PC-9 (cell line): ENCODE measurements at regions not wholly inside any gene's neighbourhood (a gene's known extent, or its start where the extent isn't known, plus 50 kb on each side); places are given as distances from the start of the nearest gene placed in this dataset.

Source experiments
- BruUV-seq: library from RNA; stranded (reverse); fragments of 400-500 nt; replicated peaks from 2 replicates; lab custom pipeline; 2021; lab: Mats Ljungman, UMichigan
- CTCF ChIA-PET: fragments of 300-600 bp; sonication (Branson Sonifier 250); formaldehyde crosslinking; loops from one replicate; lab custom pipeline; 2022; ENCODE audit warnings: antibody characterized with exemption; lab: Charles Lee
- POLR2A ChIA-PET: fragments of 300-600 bp; sonication (Branson Sonifier 250); formaldehyde crosslinking; loops from one replicate; lab custom pipeline; 2022; ENCODE audit warnings: antibody characterized with exemption; ENCODE audit not compliant: unreplicated experiment; lab: Charles Lee
- DNase-seq, 2 experiments: peaks; one replicate each; pipeline versions ENCODE4 v3.0.0 to v3.0.0-alpha.2; 2015 to 2022; ENCODE audit warnings: mixed read lengths in 1 of 2
- H2AFZ ChIP-seq: fragments of 200-600 bp; sonication (generic); 2 replicates; pipeline ENCODE4 v1.8.1; 2017; ENCODE audit warnings: antibody characterized with exemption
- H3F3A ChIP-seq: fragments of 200-600 bp; sonication (generic); 2 replicates; pipeline ENCODE4 v1.8.1; 2017; ENCODE audit warnings: antibody characterized with exemption, mild to moderate bottlenecking, low read depth; ENCODE audit not compliant: insufficient read depth
- H3K27ac ChIP-seq: fragments of 200-600 bp; sonication (generic); 2 replicates; pipeline ENCODE4 v1.6.1; 2016; ENCODE audit warnings: mixed run types
- H3K27me3 ChIP-seq: fragments of 200-600 bp; sonication (generic); 2 replicates; pipeline ENCODE4 v1.6.1; 2016; ENCODE audit warnings: low read depth, mixed run types; ENCODE audit not compliant: insufficient read depth
- H3K36me3 ChIP-seq: fragments of 200-600 bp; sonication (generic); 2 replicates; pipeline ENCODE4 v1.6.1; 2016; ENCODE audit warnings: low read depth, mixed run types
- H3K4me1 ChIP-seq: fragments of 200-600 bp; sonication (generic); replicated peaks from 2 replicates; pipeline ENCODE4 v1.6.1; 2016; ENCODE audit warnings: mixed run types; ENCODE audit not compliant: insufficient read depth
- H3K4me2 ChIP-seq: fragments of 200-600 bp; sonication (generic); 2 replicates; pipeline ENCODE4 v1.6.1; 2017; ENCODE audit warnings: mixed run types
- H3K4me3 ChIP-seq: fragments of 200-600 bp; sonication (generic); 2 replicates; pipeline ENCODE4 v1.6.1; 2016; ENCODE audit warnings: mixed run types
- H3K79me2 ChIP-seq: fragments of 200-600 bp; sonication (generic); 2 replicates; pipeline ENCODE4 v1.6.1; 2017; ENCODE audit warnings: low read depth, mixed run types
- H3K9me2 ChIP-seq: fragments of 200-600 bp; sonication (generic); 2 replicates; pipeline ENCODE4 v1.8.1; 2017; ENCODE audit warnings: mild to moderate bottlenecking; ENCODE audit not compliant: insufficient read depth
- H3K9me3 ChIP-seq: fragments of 200-600 bp; sonication (generic); 2 replicates; pipeline ENCODE4 v1.8.1; 2016; ENCODE audit warnings: low read depth; ENCODE audit not compliant: insufficient read depth
- H4K20me1 ChIP-seq: fragments of 200-600 bp; sonication (generic); 2 replicates; pipeline ENCODE4 v1.8.1; 2017; ENCODE audit not compliant: insufficient read depth
- EZH2 ChIP-seq: fragments of 200-600 bp; sonication (generic); IDR thresholded peaks from 2 replicates; pipeline ENCODE4 v1.8.0; 2017; ENCODE audit warnings: antibody characterized with exemption, low read depth
- intact Hi-C: fragments of 100-400 bp; cut with micrococcal nuclease; formaldehyde crosslinking; loops from one replicate; pipeline ENCODE4 v1.10.0; 2022; ENCODE audit not compliant: unreplicated experiment
- TF ChIP-seq, protein P1 (sequence below): fragments of 200-600 bp; sonication (generic); conservative IDR thresholded peaks from 2 replicates; pipeline ENCODE4 v1.6.1; 2017; ENCODE audit warnings: mixed run types, antibody characterized with exemption, mild to moderate bottlenecking, moderate library complexity

DNA sequence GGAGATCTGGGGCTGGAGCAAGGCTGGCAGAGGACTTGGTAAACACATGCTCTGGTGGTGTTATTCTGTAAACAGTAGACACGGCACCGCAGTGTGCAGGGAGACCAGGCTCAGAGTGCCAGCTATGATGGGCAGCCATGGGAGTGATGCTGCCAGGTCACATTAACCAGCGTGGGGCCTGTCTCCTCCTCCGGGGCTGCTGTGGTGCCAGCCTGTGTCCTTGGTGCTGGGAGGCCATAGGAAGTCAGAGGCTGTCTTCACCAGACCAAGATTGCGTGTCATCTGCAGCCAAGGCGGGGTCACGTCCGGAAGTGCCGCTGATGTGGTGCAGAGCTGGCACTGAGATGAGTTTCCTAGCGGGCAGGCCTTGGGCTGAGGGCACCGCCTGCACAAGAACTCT is 236.0 kb downstream of the GLRX3 start:
- no peak overlapping the region for H3K4me3 ChIP-seq
- H2AFZ ChIP-seq: no peak overlapping the region
- no peaks in the 10 kb centered on the region for H3K4me1 ChIP-seq
- no peaks in the 10 kb centered on the region for H3K36me3 ChIP-seq
- H3K27ac ChIP-seq: no peak overlapping the region
- H3F3A ChIP-seq: no peaks in the 10 kb centered on the region
- TF ChIP-seq, protein P1, sequence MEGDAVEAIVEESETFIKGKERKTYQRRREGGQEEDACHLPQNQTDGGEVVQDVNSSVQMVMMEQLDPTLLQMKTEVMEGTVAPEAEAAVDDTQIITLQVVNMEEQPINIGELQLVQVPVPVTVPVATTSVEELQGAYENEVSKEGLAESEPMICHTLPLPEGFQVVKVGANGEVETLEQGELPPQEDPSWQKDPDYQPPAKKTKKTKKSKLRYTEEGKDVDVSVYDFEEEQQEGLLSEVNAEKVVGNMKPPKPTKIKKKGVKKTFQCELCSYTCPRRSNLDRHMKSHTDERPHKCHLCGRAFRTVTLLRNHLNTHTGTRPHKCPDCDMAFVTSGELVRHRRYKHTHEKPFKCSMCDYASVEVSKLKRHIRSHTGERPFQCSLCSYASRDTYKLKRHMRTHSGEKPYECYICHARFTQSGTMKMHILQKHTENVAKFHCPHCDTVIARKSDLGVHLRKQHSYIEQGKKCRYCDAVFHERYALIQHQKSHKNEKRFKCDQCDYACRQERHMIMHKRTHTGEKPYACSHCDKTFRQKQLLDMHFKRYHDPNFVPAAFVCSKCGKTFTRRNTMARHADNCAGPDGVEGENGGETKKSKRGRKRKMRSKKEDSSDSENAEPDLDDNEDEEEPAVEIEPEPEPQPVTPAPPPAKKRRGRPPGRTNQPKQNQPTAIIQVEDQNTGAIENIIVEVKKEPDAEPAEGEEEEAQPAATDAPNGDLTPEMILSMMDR: no peak
- no peak for TF ChIP-seq EZH2
- BruUV-seq: no TSS peak
- ChIA-PET POLR2A (no interaction called here), CTCF (no interaction called here)
- H4K20me1 ChIP-seq: no peaks in the 10 kb centered on the region
- H3K9me3 ChIP-seq: no peaks in the 10 kb centered on the region
- no peak overlapping the region for H3K4me2 ChIP-seq
- no peak for DNase-seq
- no peaks in the 10 kb centered on the region for H3K9me2 ChIP-seq
- H3K27me3 ChIP-seq: no peaks in the 10 kb centered on the region
- H3K79me2 ChIP-seq: no peaks in the 10 kb centered on the region
- intact Hi-C loops: no loop called here

DNA sequence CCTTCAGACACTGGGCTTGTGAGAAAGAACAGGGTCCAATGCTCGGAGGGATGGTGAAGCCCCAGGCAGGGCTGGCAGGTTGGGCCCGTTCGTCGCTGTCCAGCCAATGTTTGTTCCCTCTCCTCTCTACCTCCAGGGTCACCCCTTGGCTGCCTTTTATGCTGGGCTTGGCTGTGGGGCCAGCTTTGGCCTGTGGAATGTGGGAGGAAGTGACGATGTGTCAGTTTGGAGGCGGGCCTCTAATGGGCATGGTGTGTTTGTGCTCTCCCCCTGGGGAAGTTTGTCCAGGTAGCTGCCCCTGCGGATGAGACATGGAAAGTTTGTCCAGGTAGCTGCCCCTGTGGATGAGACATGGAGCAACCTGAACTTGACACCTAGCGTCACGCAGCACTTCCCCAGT is 236.7 kb downstream of the GLRX3 start:
- H3K9me3 ChIP-seq: no peaks in the 10 kb centered on the region

DNA sequence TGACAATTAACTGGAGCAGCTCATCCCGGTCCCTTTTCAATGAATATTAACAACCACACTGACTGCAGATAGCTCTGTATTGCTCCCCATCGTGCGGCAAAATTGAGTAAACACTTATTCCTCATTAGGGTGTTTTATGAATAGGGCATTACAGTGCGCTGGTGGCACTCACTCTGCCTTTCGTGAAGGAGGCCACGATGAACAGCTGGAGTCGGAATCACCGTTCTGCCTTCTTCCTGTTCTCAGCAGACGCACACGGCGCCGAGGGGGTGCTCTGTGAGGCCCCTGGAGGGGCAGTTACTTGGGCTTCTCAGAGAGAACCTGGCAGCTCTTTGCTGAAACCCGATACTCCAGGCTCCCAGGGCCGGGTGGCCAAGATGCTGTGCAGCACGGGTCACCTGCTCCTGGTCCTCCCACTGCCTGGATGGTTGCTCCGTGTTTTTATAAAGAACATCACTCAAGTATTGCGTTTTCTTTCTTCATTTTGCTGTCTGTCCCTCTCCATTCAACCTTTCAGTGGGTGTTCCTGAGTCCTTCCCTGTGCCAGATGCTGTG is 241.9 kb downstream of the GLRX3 start:
- no peak for DNase-seq
- POLR2A ChIA-PET: no interaction called here

More for the DNA sequence above, 236.7 kb downstream of the GLRX3 start:
- no peak overlapping the region for H3K4me3 ChIP-seq
- H3K79me2 ChIP-seq: no peaks in the 10 kb centered on the region
- no peaks in the 10 kb centered on the region for H4K20me1 ChIP-seq
- H3K4me1 ChIP-seq: no peaks in the 10 kb centered on the region
- no peak for TF ChIP-seq EZH2
- TF ChIP-seq, protein P1: no peak
- H3K4me2 ChIP-seq: no peak overlapping the region
- H2AFZ ChIP-seq: no peak overlapping the region
- no peaks in the 10 kb centered on the region for H3F3A ChIP-seq
- no peak overlapping the region for H3K27ac ChIP-seq
- intact Hi-C loops: no loop called here
- H3K36me3 ChIP-seq: no peaks in the 10 kb centered on the region
- no TSS peak for BruUV-seq
- POLR2A ChIA-PET: no interaction called here
- no peaks in the 10 kb centered on the region for H3K27me3 ChIP-seq
- no peak for DNase-seq
- CTCF ChIA-PET: no interaction called here
- H3K9me2 ChIP-seq: no peaks in the 10 kb centered on the region

More for the DNA sequence above, 241.9 kb downstream of the GLRX3 start:
- Histone ChIP-seq H3K4me1 (no peaks in the 10 kb centered on the region), H3K36me3 (no peaks in the 10 kb centered on the region), H2AFZ (no peak overlapping the region), H3K4me2 (no peak overlapping the region), H3K9me2 (no peaks in the 10 kb centered on the region), H3K9me3 (no peaks in the 10 kb centered on the region), H3K79me2 (no peaks in the 10 kb centered on the region), H3F3A (no peaks in the 10 kb centered on the region), H4K20me1 (no peaks in the 10 kb centered on the region), H3K27me3 (no peaks in the 10 kb centered on the region), H3K27ac (no peak overlapping the region), H3K4me3 (no peak overlapping the region)
- intact Hi-C loops: no loop called here
- no TSS peak for BruUV-seq
- CTCF ChIA-PET: no interaction called here
- TF ChIP-seq, protein P1: no peak
- no peak for TF ChIP-seq EZH2
